Activated naive CD4-positive, alpha-beta T cell treated with anti-CD3 and anti-CD28 coated beads, Interleukin-2, amount 10 ng/mL, durations not matched to agents 7 days and 5 days (primary cell): ENCODE measurements at regions not wholly inside any gene's neighbourhood (a gene's known extent, or its start where the extent isn't known, plus 50 kb on each side); places are given as distances from the start of the nearest gene placed in this dataset.
A peak's percentile ranks its signal among the peaks of the same experiment; 100 is the strongest.

Experiments used
- CTCF ChIA-PET: fragments of 350-600 bp; sonication (Branson Sonifier 250); formaldehyde crosslinking; loops from one replicate; lab custom pipeline; 2021; ENCODE audit warnings: antibody characterized with exemption; lab: Charles Lee
- DNase-seq: peaks from one replicate; pipeline ENCODE4 v3.0.0-alpha.2; 2020
- H3K27ac Mint-ChIP-seq: one replicate; pipeline ENCODE4 v1.8.0; 2021; ENCODE audit warnings: mild to moderate bottlenecking, moderate library complexity, mixed read lengths
- H3K27me3 Mint-ChIP-seq: one replicate; pipeline ENCODE4 v1.8.0; 2021; ENCODE audit warnings: mild to moderate bottlenecking, mixed read lengths
- H3K36me3 Mint-ChIP-seq: one replicate; pipeline ENCODE4 v1.8.0; 2021; ENCODE audit warnings: mixed read lengths
- H3K4me1 Mint-ChIP-seq: one replicate; pipeline ENCODE4 v1.8.0; 2021; ENCODE audit warnings: mixed read lengths
- H3K4me3 Mint-ChIP-seq: one replicate; pipeline ENCODE4 v1.8.0; 2021; ENCODE audit warnings: mild to moderate bottlenecking, moderate library complexity, mixed read lengths
- H3K9me3 Mint-ChIP-seq: one replicate; pipeline ENCODE4 v1.8.0; 2021; ENCODE audit warnings: mixed read lengths

DNA sequence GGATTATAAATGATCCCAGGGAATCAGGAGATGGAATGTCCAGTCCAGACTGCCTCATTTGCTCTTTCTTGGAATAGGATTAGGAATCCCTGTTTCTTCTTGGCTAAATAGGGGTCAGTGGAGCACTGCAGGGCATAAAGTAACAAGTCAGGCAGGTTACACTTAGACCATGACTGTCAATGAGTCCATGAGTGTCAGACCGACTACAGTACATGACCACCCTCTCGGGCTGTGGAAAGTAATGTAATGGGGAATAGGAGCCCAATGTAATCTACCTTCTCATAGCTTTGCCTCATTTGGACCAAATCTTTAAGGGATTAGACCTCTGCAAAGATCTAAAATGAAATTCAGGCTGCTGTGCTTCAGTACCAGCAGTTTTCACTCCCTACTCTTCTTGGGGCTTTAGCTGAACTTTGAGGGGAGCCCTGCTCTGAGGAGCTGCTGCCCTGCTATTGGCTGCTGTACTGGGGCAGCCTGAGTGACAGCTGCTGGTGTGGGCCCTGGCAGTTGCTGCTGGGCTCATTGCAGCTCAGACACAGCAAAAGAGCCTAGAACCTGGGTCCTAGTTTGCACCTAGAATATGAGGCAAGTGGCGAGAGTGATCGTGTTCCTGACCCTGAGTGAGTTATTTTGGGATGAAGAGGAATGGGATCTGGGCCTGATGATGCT lies 62.2 kb upstream of the OR4E1 start:
- peak; percentile 46 for DNase-seq
- H3K36me3 Mint-ChIP-seq: no peaks in the 10 kb centered on the region
- peaks cover 7% of the 10 kb centered on the region for H3K4me1 Mint-ChIP-seq
- H3K9me3 Mint-ChIP-seq: no peaks in the 10 kb centered on the region
- peaks cover 30% of the 10 kb centered on the region for H3K27me3 Mint-ChIP-seq
- CTCF ChIA-PET: interaction anchor here (0.9 to 2.8 kb wide), 6 partner anchors 13 to 916 kb away, joined by 3 to 19 read pairs (median 3); no protein-coding TSS in a partner anchor
- H3K27ac Mint-ChIP-seq: peak overlapping the region; percentile 80
- H3K4me3 Mint-ChIP-seq: peak overlapping the region; percentile 61

GRCh38 chr14:21735200-21735599 lies 61.6 kb upstream of the OR4E1 start:
- no peaks in the 10 kb centered on the region for H3K9me3 Mint-ChIP-seq
- CTCF ChIA-PET: interaction anchor here (0.9 to 2.8 kb wide), 7 partner anchors 12 to 835 kb away, joined by 3 to 19 read pairs (median 4); no protein-coding TSS in a partner anchor
- no peaks in the 10 kb centered on the region for H3K36me3 Mint-ChIP-seq
- H3K27me3 Mint-ChIP-seq: peaks cover 26% of the 10 kb centered on the region
- peak overlapping the region; percentile 62 for H3K27ac Mint-ChIP-seq
- peak overlapping the region; percentile 61 for H3K4me3 Mint-ChIP-seq
- H3K4me1 Mint-ChIP-seq: peaks cover 10% of the 10 kb centered on the region
- DNase-seq: no peak

GRCh38 chr14:21734457-21735074 lies 60.9 kb upstream of the OR4E1 start:
- Mint-ChIP-seq H3K4me1 (peaks cover 16% of the 10 kb centered on the region), H3K36me3 (no peaks in the 10 kb centered on the region), H3K9me3 (no peaks in the 10 kb centered on the region), H3K27ac (no peak overlapping the region), H3K4me3 (peak overlapping the region; percentile 61), H3K27me3 (peaks cover 29% of the 10 kb centered on the region)
- DNase-seq: peak; percentile 56
- CTCF ChIA-PET: interaction anchor here (0.7 to 2.8 kb wide), 12 partner anchors 12 to 836 kb away, joined by 3 to 19 read pairs (median 4); no protein-coding TSS in a partner anchor

DNA sequence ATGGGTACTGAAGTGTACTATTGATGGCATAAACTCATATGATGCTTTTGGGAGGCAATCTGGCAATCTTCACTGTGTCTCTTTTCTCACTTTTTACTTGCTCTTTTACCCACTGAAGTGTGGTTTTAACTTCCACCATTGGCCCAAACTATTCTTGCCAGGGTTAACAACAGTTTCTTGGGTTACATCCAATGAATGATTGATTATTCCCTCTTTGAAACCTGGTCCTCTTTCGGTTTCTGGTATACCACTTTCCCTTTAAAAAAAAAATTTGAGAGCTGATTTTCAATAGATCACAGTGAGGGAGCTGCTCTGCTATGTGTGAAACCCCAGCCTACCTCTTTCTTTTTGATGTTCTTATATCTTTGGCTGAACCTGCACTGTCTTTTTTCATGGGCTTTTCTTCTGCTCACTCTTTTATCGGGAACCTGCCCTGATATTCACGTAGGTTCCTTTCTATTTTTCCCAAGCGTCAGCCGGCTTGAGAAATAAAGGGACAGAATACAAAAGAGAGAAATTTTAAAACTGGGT lies 56.1 kb upstream of the OR4E1 start:
- CTCF ChIA-PET: interaction anchor here (0.6 to 1.2 kb wide), 2 partner anchors 25 to 249 kb away, joined by 3 to 5 read pairs; no protein-coding TSS in a partner anchor
- Mint-ChIP-seq H3K27ac (no peak overlapping the region), H3K36me3 (no peaks in the 10 kb centered on the region), H3K4me1 (peaks cover 16% of the 10 kb centered on the region), H3K4me3 (peak overlapping the region; percentile 54), H3K9me3 (no peaks in the 10 kb centered on the region), H3K27me3 (peaks cover 7% of the 10 kb centered on the region)
- DNase-seq: no peak

DNA sequence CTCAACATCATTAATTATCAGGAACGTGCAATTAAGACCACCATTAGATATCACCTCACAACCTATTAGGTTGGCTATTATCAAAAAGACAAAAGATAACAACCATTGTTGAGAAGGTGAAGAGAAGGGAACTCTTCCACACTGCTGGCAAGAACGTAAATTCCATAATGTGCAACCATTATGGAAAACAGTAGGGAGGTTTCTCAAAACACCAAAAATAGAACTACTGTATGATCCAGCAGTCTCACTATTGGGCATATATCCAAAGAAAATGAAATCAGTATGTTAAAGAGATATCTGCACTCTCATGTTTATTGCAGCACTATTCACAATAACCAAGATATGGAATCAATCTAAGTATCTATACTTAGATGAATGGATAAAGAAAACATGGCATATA lies 51.6 kb upstream of the OR4E1 start:
- Mint-ChIP-seq H3K9me3 (no peaks in the 10 kb centered on the region), H3K4me3 (no peak overlapping the region), H3K36me3 (no peaks in the 10 kb centered on the region), H3K27me3 (peaks cover 17% of the 10 kb centered on the region), H3K27ac (no peak overlapping the region), H3K4me1 (peaks cover 9% of the 10 kb centered on the region)
- CTCF ChIA-PET: no interaction called here
- no peak for DNase-seq

DNA sequence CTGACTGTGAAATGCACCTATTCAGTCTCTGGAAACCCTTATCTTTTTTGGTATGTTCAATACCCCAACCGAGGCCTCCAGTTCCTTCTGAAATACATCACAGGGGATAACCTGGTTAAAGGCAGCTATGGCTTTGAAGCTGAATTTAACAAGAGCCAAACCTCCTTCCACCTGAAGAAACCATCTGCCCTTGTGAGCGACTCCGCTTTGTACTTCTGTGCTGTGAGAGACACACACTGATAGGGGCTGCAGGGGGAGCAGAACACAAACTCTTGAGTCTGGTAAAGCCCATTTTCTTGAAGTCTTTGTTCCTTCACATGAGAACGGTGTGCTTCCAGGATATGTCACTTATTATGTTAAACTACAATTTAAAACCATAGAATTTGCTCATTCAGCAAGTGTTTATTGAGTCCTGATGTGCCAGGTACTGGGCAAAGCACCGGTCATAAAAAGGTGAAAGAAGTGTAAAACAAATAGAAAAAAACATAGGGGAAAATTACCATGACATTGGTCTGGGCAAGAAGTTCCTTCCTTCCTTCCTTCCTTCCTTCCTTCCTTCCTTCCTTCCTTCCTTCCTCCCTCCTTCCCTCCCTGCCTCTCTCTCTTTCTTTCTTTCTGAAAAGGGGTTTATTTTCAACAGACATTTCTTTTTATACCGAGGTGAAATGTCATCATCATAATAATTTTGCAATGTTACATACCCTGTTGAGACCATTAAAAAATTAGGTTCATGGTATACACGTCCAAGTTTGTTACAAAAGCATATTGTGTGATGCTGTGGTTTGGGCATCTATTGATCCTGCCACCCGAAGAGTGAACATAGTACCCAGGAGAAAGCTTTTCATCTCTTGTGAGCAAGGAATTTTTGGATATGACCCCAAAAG lies 50.7 kb upstream of the OR4E1 start:
- Mint-ChIP-seq H3K36me3 (no peaks in the 10 kb centered on the region), H3K27me3 (peaks cover 13% of the 10 kb centered on the region), H3K4me3 (peak overlapping the region; percentile 73), H3K4me1 (peaks cover 2% of the 10 kb centered on the region), H3K27ac (peak overlapping the region; percentile 81), H3K9me3 (no peaks in the 10 kb centered on the region)
- no peak for DNase-seq
- CTCF ChIA-PET: interaction anchor here (0.6 to 2.7 kb wide), 11 partner anchors 7 to 846 kb away, joined by 3 to 19 read pairs (median 4); no protein-coding TSS in a partner anchor

GRCh38 chr14:21723431-21724045 lies 49.9 kb upstream of the OR4E1 start:
- peak; percentile 69 for DNase-seq
- Mint-ChIP-seq H3K9me3 (no peaks in the 10 kb centered on the region), H3K4me1 (peaks cover 2% of the 10 kb centered on the region), H3K27me3 (peaks cover 17% of the 10 kb centered on the region), H3K27ac (peak overlapping the region; percentile 81), H3K36me3 (no peaks in the 10 kb centered on the region), H3K4me3 (peak overlapping the region; percentile 73)
- CTCF ChIA-PET: interaction anchor here (0.6 to 2.7 kb wide), 15 partner anchors 8 to 847 kb away, joined by 3 to 19 read pairs (median 4); no protein-coding TSS in a partner anchor
